NCI-H2029 treated with DMSO at 0.1 percent for 48 hours (cell line): ENCODE measurements at regions not wholly inside any gene's neighbourhood (a gene's known extent, or its start where the extent isn't known, plus 50 kb on each side); places are given as distances from the start of the nearest gene placed in this dataset.
"Not testable (repeated sequence)": the region's sequence is repeated elsewhere in the genome, so short reads cannot be mapped to it uniquely, and the experiment has no call there.

ENCODE experiments used
- DNase-seq: peaks from one replicate; lab custom pipeline; 2025; lab: John Stamatoyannopoulos, UW

DNA sequence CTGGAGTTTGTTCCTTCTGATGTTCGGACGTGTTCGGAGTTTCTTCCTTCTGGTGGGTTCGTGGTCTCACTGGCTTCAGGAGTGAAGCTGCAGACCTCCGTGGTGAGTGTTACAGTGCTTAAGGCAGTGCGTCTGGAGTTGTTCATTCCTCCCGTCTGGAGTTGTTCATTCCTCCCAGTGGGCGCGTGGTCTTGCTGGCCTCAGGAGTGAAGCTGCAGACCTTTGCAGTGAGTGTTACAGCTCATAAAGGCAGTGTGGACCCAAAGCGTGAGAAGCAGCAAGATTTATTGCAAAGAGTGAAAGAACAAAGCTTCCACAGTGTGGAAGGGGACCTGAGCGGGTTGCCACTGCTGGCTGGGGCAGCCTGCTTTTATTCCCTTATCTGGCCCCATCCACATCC is 63.4 kb upstream of the DDHD1 start:
- not testable (repeated sequence) for DNase-seq

DNA sequence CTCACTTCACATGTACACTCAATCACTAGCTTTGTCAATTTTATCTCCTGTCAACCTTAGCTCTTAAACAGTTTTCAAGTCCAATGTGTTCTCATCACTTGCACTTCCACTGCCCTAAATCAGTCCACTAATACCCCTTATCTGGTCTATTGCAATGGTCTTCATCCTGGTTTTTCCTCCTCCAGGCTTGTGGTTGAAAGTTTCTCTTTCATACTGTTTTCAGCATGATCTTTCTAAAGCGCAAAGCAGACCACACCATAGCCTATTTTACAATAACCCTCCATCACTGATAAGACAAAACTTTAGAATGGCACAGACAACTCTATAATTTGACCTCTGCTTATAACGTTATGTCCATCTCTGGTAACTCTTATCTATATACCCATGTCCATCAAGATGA is 62.0 kb upstream of the DDHD1 start:
- DNase-seq, result no peak

DNA sequence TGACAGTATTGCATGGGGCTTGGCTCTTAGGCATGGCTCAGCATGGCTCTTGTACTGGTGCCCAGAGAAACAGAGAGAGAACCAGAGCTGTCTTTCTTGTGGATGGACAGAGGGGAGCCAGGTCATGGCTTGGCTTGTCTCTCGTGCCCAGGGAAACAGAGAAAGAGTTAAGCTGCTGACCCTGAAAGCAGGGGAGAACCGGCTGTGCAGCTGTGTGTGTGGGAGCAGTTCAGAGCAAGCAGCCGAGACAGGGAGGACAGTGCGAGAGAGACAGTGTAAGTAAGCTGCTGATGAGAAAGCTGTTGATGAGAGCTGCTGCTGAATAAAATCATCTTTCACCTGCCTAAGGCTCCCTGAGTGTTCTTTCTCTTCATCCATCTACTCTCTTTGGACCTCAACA is 61.3 kb upstream of the DDHD1 start:
- no peak for DNase-seq

DNA sequence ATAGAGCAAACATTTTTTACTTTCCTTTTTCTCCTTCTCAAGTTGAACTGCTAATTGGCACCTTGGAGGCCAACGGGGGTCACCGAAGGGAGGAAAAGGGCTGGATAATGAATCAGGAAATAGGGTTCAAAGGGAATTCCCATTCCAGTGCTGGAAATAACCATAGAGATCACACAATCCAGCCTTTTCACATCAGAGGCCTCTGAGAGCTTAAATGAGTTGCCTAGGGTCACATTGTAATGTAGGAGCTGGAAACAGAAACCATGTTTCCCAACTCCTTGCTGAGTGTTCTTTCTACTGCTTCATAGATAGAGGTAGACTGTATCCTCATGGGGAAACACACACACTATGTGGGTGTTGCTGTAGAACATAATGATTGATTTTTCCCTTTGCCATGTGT is 60.6 kb upstream of the DDHD1 start:
- DNase-seq, result no peak

DNA sequence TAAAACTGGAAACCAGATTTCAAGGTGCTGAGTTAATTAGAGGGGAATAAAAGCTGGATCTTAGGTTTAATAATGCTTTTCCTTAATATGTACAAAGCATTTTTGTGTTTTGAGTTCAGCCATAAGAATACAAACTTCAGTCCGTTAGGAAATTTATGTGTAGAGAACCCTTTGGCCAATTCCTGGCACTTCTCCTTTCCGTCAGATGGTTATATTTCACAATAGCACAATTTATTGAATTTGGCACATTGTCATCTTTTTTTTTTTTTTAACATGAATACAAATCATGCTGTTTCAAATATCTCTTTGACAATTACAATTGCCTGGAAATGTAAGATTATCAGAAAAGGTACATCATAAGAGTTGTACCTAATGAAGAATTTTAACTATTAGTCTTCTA is 56.2 kb upstream of the DDHD1 start:
- no peak for DNase-seq
